Neural progenitor cell (in vitro differentiated cells): ENCODE measurements at regions not wholly inside any gene's neighbourhood (a gene's known extent, or its start where the extent isn't known, plus 50 kb on each side); places are given as distances from the start of the nearest gene placed in this dataset.

Experiments
- DNase-seq: peaks from one replicate; pipeline ENCODE4 v3.0.0-alpha.2; 2016; ENCODE audit warnings: low spot score
- H2AFZ ChIP-seq: fragments of 200-600 bp; sonication (generic); replicated peaks from 2 replicates; pipeline ENCODE4 v1.6.1; 2016; ENCODE audit warnings: antibody characterized with exemption
- H3F3A ChIP-seq: fragments of 200-600 bp; sonication (generic); 2 replicates; pipeline ENCODE4 v1.6.1; 2016; ENCODE audit warnings: antibody characterized with exemption, low read depth
- H3K27ac ChIP-seq: fragments of 200-600 bp; sonication (generic); 2 replicates; pipeline ENCODE4 v1.5.1; 2016; ENCODE audit warnings: mild to moderate bottlenecking
- H3K27me3 ChIP-seq: fragments of 200-600 bp; sonication (generic); 2 replicates; pipeline ENCODE4 v1.6.1; 2016; ENCODE audit warnings: mild to moderate bottlenecking, moderate library complexity
- H3K36me3 ChIP-seq: fragments of 200-600 bp; sonication (generic); 2 replicates; pipeline ENCODE4 v1.5.1; 2016
- H3K4me1 ChIP-seq: fragments of 200-600 bp; sonication (generic); 2 replicates; pipeline ENCODE4 v1.6.1; 2016; ENCODE audit warnings: mixed run types
- H3K4me2 ChIP-seq: fragments of 200-600 bp; sonication (generic); 2 replicates; pipeline ENCODE4 v1.6.1; 2016
- H3K4me3 ChIP-seq: fragments of 200-600 bp; sonication (generic); 2 replicates; pipeline ENCODE4 v1.5.1; 2016
- H3K79me2 ChIP-seq: fragments of 200-600 bp; sonication (generic); 2 replicates; pipeline ENCODE4 v1.6.1; 2016; ENCODE audit warnings: low read depth
- H3K9ac ChIP-seq: fragments of 200-600 bp; sonication (generic); 2 replicates; pipeline ENCODE4 v1.6.1; 2016
- H3K9me3 ChIP-seq: fragments of 200-600 bp; sonication (generic); 2 replicates; pipeline ENCODE4 v1.5.1; 2016; ENCODE audit warnings: low read depth
- H4K20me1 ChIP-seq: fragments of 200-600 bp; sonication (generic); 2 replicates; pipeline ENCODE4 v1.6.1; 2016; ENCODE audit warnings: low read depth
- H3K27ac Mint-ChIP-seq: 3 replicates; pipeline ENCODE4 v1.8.0; 2021; ENCODE audit warnings: mixed read lengths
- H3K27me3 Mint-ChIP-seq: 2 replicates; pipeline ENCODE4 v1.8.0; 2022; ENCODE audit warnings: low read depth, mild to moderate bottlenecking, inconsistent platforms, moderate library complexity, mixed read lengths; ENCODE audit not compliant: insufficient read depth
- H3K36me3 Mint-ChIP-seq: 3 replicates; pipeline ENCODE4 v1.8.0; 2021; ENCODE audit warnings: mixed read lengths
- H3K4me1 Mint-ChIP-seq: 3 replicates; pipeline ENCODE4 v1.8.0; 2021; ENCODE audit warnings: mixed read lengths
- H3K4me3 Mint-ChIP-seq: 3 replicates; pipeline ENCODE4 v1.8.0; 2021; ENCODE audit warnings: mild to moderate bottlenecking, moderate library complexity, mixed read lengths
- H3K9me3 Mint-ChIP-seq: 3 replicates; pipeline ENCODE4 v1.8.0; 2020; ENCODE audit warnings: mixed read lengths
- CTCF ChIP-seq: fragments of 200-600 bp; sonication (generic); IDR thresholded peaks from 2 replicates; pipeline ENCODE4 v1.5.1; 2017; ENCODE audit warnings: antibody characterized with exemption, mild to moderate bottlenecking
- EZH2 ChIP-seq: fragments of 200-600 bp; sonication (generic); IDR thresholded peaks from 2 replicates; pipeline ENCODE4 v1.6.1; 2017; ENCODE audit warnings: antibody characterized with exemption, mild to moderate bottlenecking, moderate library complexity
- EZH2phosphoT487 ChIP-seq: fragments of 200-600 bp; sonication (generic); IDR thresholded peaks from 2 replicates; pipeline ENCODE4 v1.6.1; 2017; ENCODE audit warnings: antibody characterized with exemption

- Histone ChIP-seq H3K79me2 (no peaks in the 10 kb centered on the region), H3K27me3 (no peaks in the 10 kb centered on the region), H3K27ac (no peak overlapping the region), H3F3A (no peaks in the 10 kb centered on the region), H2AFZ (peak overlapping the region; percentile 88), H3K4me2 (no peak overlapping the region), H3K9me3 (no peaks in the 10 kb centered on the region), H3K9ac (no peak overlapping the region), H3K36me3 (no peaks in the 10 kb centered on the region), H4K20me1 (no peaks in the 10 kb centered on the region), H3K4me1 (no peaks in the 10 kb centered on the region), H3K4me3 (no peak overlapping the region)
- H3K36me3 Mint-ChIP-seq: no peaks in the 10 kb centered on the region
- TF ChIP-seq EZH2phosphoT487 (no peak), EZH2 (no peak), CTCF (no peak)
- no peak overlapping the region for H3K4me3 Mint-ChIP-seq
- H3K27me3 Mint-ChIP-seq: peaks cover 2% of the 10 kb centered on the region
- no peaks in the 10 kb centered on the region for H3K9me3 Mint-ChIP-seq
- no peak overlapping the region for H3K27ac Mint-ChIP-seq
- H3K4me1 Mint-ChIP-seq: no peaks in the 10 kb centered on the region
- DNase-seq: peak; percentile 12
Measured at GRCh38 chr10:83229991-83230390, 909.3 kb upstream of the GHITM start.

GRCh38 chr10:83233691-83234090, 905.6 kb upstream of the GHITM start:
- Histone ChIP-seq H3K79me2 (no peaks in the 10 kb centered on the region), H3K27me3 (no peaks in the 10 kb centered on the region), H3K4me3 (no peak overlapping the region), H3F3A (no peaks in the 10 kb centered on the region), H3K9me3 (no peaks in the 10 kb centered on the region), H3K9ac (no peak overlapping the region), H3K4me2 (no peak overlapping the region), H3K27ac (no peak overlapping the region), H2AFZ (no peak overlapping the region), H4K20me1 (no peaks in the 10 kb centered on the region), H3K36me3 (no peaks in the 10 kb centered on the region), H3K4me1 (no peaks in the 10 kb centered on the region)
- Mint-ChIP-seq H3K27me3 (no peaks in the 10 kb centered on the region), H3K4me1 (no peaks in the 10 kb centered on the region), H3K27ac (no peak overlapping the region), H3K4me3 (no peak overlapping the region), H3K36me3 (no peaks in the 10 kb centered on the region), H3K9me3 (no peaks in the 10 kb centered on the region)
- TF ChIP-seq EZH2phosphoT487 (no peak), EZH2 (no peak), CTCF (no peak)
- DNase-seq: no peak

GRCh38 chr10:83248106-83248631, 891.1 kb upstream of the GHITM start:
- H3K4me3 Mint-ChIP-seq: no peak overlapping the region
- H3K27ac Mint-ChIP-seq: no peak overlapping the region

More at GRCh38 chr10:83248106-83248631, 891.1 kb upstream of the GHITM start:
- Histone ChIP-seq H3K79me2 (no peaks in the 10 kb centered on the region), H3K4me3 (no peak overlapping the region), H3K36me3 (no peaks in the 10 kb centered on the region), H2AFZ (no peak overlapping the region), H3K27ac (no peak overlapping the region), H3K9ac (no peak overlapping the region), H3K9me3 (no peaks in the 10 kb centered on the region), H3K4me1 (no peaks in the 10 kb centered on the region), H4K20me1 (no peaks in the 10 kb centered on the region), H3F3A (no peaks in the 10 kb centered on the region), H3K4me2 (no peak overlapping the region), H3K27me3 (no peaks in the 10 kb centered on the region)
- no peak for DNase-seq
- H3K36me3 Mint-ChIP-seq: no peaks in the 10 kb centered on the region
- H3K4me1 Mint-ChIP-seq: no peaks in the 10 kb centered on the region
- no peaks in the 10 kb centered on the region for H3K27me3 Mint-ChIP-seq
- peaks cover 7% of the 10 kb centered on the region for H3K9me3 Mint-ChIP-seq
- TF ChIP-seq EZH2 (no peak), EZH2phosphoT487 (no peak), CTCF (no peak)
